Brain microvascular endothelial cell (primary cell): ENCODE measurements at regions not wholly inside any gene's neighbourhood (a gene's known extent, or its start where the extent isn't known, plus 50 kb on each side); places are given as distances from the start of the nearest gene placed in this dataset.

ENCODE experiments used
- DNase-seq: peaks from one replicate; pipeline ENCODE4 v3.0.0-alpha.2; 2020
- H3K27ac ChIP-seq: fragments of 250-450 bp; sonication (Bioruptor Pico); 2 replicates; pipeline ENCODE4 v1.5.1; 2020; ENCODE audit warnings: mild to moderate bottlenecking, moderate library complexity
- H3K27me3 ChIP-seq: fragments of 250-450 bp; sonication (Bioruptor Pico); replicated peaks from 2 replicates; pipeline ENCODE4 v1.5.1; 2020; ENCODE audit warnings: mild to moderate bottlenecking
- H3K36me3 ChIP-seq: fragments of 250-450 bp; sonication (Bioruptor Pico); replicated peaks from 2 replicates; pipeline ENCODE4 v1.5.1; 2020; ENCODE audit warnings: mild to moderate bottlenecking
- H3K4me3 ChIP-seq: 2 replicates; pipeline ENCODE4 v1.5.1; 2011; ENCODE audit warnings: low read depth, mild to moderate bottlenecking, control low read depth, low read length, moderate library complexity
- in situ Hi-C: cut with HindIII; loops from 2 replicates; pipeline ENCODE4 v1.10.0; 2017; ENCODE audit warnings: low sequenced_read_pairs, low pct_ligation_motif_present
- TF ChIP-seq, protein P1 (sequence below): IDR thresholded peaks from 2 replicates; pipeline ENCODE4 v1.5.1; 2011; ENCODE audit warnings: low read depth, mild to moderate bottlenecking, moderate library complexity, low read length, control low read depth, inconsistent platforms; ENCODE audit errors: missing control alignments

- H3K4me3 ChIP-seq: no peak overlapping the region
- H3K27me3 ChIP-seq: no peaks in the 10 kb centered on the region
- no peaks in the 10 kb centered on the region for H3K36me3 ChIP-seq
- TF ChIP-seq, protein P1, sequence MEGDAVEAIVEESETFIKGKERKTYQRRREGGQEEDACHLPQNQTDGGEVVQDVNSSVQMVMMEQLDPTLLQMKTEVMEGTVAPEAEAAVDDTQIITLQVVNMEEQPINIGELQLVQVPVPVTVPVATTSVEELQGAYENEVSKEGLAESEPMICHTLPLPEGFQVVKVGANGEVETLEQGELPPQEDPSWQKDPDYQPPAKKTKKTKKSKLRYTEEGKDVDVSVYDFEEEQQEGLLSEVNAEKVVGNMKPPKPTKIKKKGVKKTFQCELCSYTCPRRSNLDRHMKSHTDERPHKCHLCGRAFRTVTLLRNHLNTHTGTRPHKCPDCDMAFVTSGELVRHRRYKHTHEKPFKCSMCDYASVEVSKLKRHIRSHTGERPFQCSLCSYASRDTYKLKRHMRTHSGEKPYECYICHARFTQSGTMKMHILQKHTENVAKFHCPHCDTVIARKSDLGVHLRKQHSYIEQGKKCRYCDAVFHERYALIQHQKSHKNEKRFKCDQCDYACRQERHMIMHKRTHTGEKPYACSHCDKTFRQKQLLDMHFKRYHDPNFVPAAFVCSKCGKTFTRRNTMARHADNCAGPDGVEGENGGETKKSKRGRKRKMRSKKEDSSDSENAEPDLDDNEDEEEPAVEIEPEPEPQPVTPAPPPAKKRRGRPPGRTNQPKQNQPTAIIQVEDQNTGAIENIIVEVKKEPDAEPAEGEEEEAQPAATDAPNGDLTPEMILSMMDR: no peak
- in situ Hi-C loops: no loop called here
- DNase-seq: peak; percentile 2
- no peak overlapping the region for H3K27ac ChIP-seq
These were observed 276.7 kb upstream of the SGO1 start for GRCh38 chr3:20462723-20463122.

DNA sequence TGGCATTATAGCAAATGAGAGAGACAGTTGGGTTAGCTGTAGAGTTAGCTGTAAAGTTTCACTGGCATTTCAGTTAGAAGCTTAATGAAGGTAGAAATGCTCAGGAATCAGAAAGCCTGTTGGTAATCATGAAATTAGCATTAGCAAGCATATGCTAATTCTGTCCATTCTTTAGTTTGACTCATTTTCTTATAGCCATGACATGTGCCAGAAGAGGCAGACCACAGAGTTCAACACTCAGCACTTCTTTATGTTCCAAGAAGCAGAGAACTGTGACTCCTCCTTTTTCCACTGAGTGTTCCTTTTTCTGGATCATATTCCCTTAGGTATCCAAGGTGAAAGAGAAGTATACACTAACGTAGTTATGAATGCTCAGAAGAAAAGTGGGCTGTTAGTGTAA is 276.2 kb upstream of the SGO1 start:
- H3K27me3 ChIP-seq: no peaks in the 10 kb centered on the region
- H3K36me3 ChIP-seq: no peaks in the 10 kb centered on the region
- no peak overlapping the region for H3K4me3 ChIP-seq
- TF ChIP-seq, protein P1: no peak
- in situ Hi-C loops: no loop called here
- DNase-seq: peak; percentile 1
- no peak overlapping the region for H3K27ac ChIP-seq

GRCh38 chr3:20458994-20459716 is 273.1 kb upstream of the SGO1 start:
- in situ Hi-C loops: no loop called here
- Histone ChIP-seq H3K4me3 (no peak overlapping the region), H3K27me3 (no peaks in the 10 kb centered on the region), H3K27ac (no peak overlapping the region), H3K36me3 (no peaks in the 10 kb centered on the region)
- DNase-seq: no peak
- TF ChIP-seq, protein P1: no peak

DNA sequence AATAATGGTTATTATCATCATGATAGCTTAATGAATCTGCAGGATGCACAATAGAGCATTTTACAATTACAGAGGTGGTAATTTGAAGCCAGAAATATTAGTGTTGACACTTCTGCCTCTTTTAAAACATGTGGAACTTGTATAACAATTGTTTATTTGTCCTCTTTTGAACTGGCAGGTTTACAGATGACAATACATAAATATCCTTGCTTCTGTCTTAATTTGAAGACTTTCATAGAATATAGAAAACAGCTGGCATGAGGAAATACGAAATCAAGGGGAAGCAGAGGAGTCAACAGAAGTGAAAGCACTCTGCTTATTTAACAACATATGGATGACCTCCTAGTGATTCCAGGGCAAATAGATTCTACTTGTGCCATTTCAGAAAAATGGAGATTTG is 270.5 kb upstream of the SGO1 start:
- TF ChIP-seq, protein P1: no peak
- no peak overlapping the region for H3K27ac ChIP-seq
- no peak for DNase-seq
- H3K27me3 ChIP-seq: no peaks in the 10 kb centered on the region
- in situ Hi-C loops: no loop called here
- no peak overlapping the region for H3K4me3 ChIP-seq
- no peaks in the 10 kb centered on the region for H3K36me3 ChIP-seq

- H3K36me3 ChIP-seq: no peaks in the 10 kb centered on the region
- H3K27ac ChIP-seq: no peak overlapping the region
- TF ChIP-seq, protein P1: no peak
- no peak overlapping the region for H3K4me3 ChIP-seq
- H3K27me3 ChIP-seq: no peaks in the 10 kb centered on the region
- no peak for DNase-seq
- in situ Hi-C loops: no loop called here
These were observed 265.2 kb upstream of the SGO1 start for GRCh38 chr3:20451170-20451569.

DNA sequence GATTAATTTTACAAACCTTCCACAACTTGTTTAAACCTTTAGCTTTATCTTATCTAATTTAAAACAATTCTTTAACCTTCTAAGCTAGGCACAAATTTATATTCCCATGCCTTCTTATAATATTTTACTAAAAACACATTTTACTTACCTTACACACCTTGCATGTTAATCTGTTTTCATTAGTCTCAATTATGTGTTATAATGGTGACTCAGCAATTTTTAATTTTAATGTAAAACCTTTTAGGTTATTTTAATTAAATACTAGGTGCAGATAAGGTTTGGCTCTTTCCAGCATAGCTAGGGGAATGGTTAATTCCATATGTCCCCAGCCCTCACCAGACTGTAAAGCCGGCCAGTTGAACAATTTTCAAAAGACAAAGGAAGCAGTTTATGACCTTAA is 264.6 kb upstream of the SGO1 start:
- H3K36me3 ChIP-seq: no peaks in the 10 kb centered on the region
- DNase-seq: no peak
- H3K4me3 ChIP-seq: no peak overlapping the region
- in situ Hi-C loops: no loop called here
- no peaks in the 10 kb centered on the region for H3K27me3 ChIP-seq
- TF ChIP-seq, protein P1: no peak
- no peak overlapping the region for H3K27ac ChIP-seq
